GM12878 (cell line): ENCODE measurements at regions not wholly inside any gene's neighbourhood (a gene's known extent, or its start where the extent isn't known, plus 50 kb on each side); places are given as distances from the start of the nearest gene placed in this dataset.

Experiments
- ATAC-seq: fragments of 200-7000 bp; cut with Tn5 transposase; 3 replicates; pipeline ENCODE4 v1.9.1; 2020; ENCODE audit warnings: mild to moderate bottlenecking, moderate library complexity
- BruUV-seq: library from RNA; stranded (reverse); fragments of 400-500 nt; replicated peaks from 2 replicates; lab custom pipeline; 2021; lab: Mats Ljungman, UMichigan
- CTCF ChIA-PET: fragments of 300-600 bp; sonication (Branson Sonifier 250); formaldehyde crosslinking; extraction: SDS; loops from one replicate; lab custom pipeline; 2021; ENCODE audit warnings: inconsistent platforms; lab: Yijun Ruan, JAX
- POLR2A ChIA-PET: fragments of 350-600 bp; formaldehyde crosslinking; extraction: SDS; loops from one replicate; lab custom pipeline; 2021; ENCODE audit warnings: inconsistent platforms; lab: Charles Lee
- RAD21 ChIA-PET: fragments of 300-600 bp; sonication (Branson Sonifier 250); formaldehyde crosslinking; loops from one replicate; lab custom pipeline; 2023; ENCODE audit warnings: antibody characterized with exemption; ENCODE audit not compliant: unreplicated experiment; lab: Charles Lee
- SMC1A ChIA-PET: fragments of 300-600 bp; sonication (Branson Sonifier 250); formaldehyde crosslinking; loops from one replicate; lab custom pipeline; 2023; ENCODE audit not compliant: unreplicated experiment, uncharacterized antibody; lab: Charles Lee
- DNase-seq: peaks from one replicate; pipeline ENCODE4 v3.0.0-alpha.2; 2011; ENCODE audit warnings: low read depth, low spot score
- FAIRE-seq: peaks from 3 replicates; lab custom pipeline; 2011; peaks lifted over from hg19 to GRCh38; lab: Jason Lieb, UNC
- H2AFZ ChIP-seq: 2 replicates; pipeline ENCODE4 v1.6.0; 2011; ENCODE audit warnings: low read depth, low read length, control low read depth; ENCODE audit not compliant: control insufficient read depth
- H3K27ac ChIP-seq: 2 replicates; pipeline ENCODE4 v1.5.1; 2011; ENCODE audit warnings: control low read depth; ENCODE audit not compliant: control insufficient read depth, insufficient read depth
- H3K27me3 ChIP-seq, 2 experiments: replicated peaks in 1 of 2; 2 replicates each; pipeline versions ENCODE4 v1.6.0 to v1.6.1; 2011; ENCODE audit warnings: low read length in 1 of 2; ENCODE audit not compliant: control insufficient read depth in 2 of 2, insufficient read depth in 2 of 2
- H3K36me3 ChIP-seq, 2 experiments: 2 replicates each; pipeline ENCODE4 v1.5.1; 2011; ENCODE audit warnings: low read length in 1 of 2; ENCODE audit not compliant: control insufficient read depth in 2 of 2, insufficient read depth in 2 of 2
- H3K4me1 ChIP-seq: 2 replicates; pipeline ENCODE4 v1.6.1; 2011; ENCODE audit warnings: mild to moderate bottlenecking, low read length, moderate library complexity, mixed read lengths; ENCODE audit not compliant: control insufficient read depth, insufficient read depth
- H3K4me2 ChIP-seq: 2 replicates; pipeline ENCODE4 v1.6.0; 2011; ENCODE audit warnings: control low read depth; ENCODE audit not compliant: control insufficient read depth, insufficient read depth
- H3K4me3 ChIP-seq: fragments of 200-600 bp; sonication (generic); 2 replicates; pipeline ENCODE4 v1.5.1; 2016
- H3K79me2 ChIP-seq: 2 replicates; pipeline ENCODE4 v1.6.0; 2011; ENCODE audit warnings: low read length; ENCODE audit not compliant: control insufficient read depth, insufficient read depth
- H3K9ac ChIP-seq: 2 replicates; pipeline ENCODE4 v1.8.0; 2011; ENCODE audit warnings: low read length, control low read depth, mixed read lengths; ENCODE audit not compliant: control insufficient read depth, insufficient read depth
- H3K9me3 ChIP-seq: replicated peaks from 3 replicates; pipeline ENCODE4 v1.5.1; 2011; ENCODE audit warnings: mild to moderate bottlenecking, low read length; ENCODE audit not compliant: control insufficient read depth, insufficient read depth
- H4K20me1 ChIP-seq: 2 replicates; pipeline ENCODE4 v1.6.0; 2011; ENCODE audit not compliant: control insufficient read depth, insufficient read depth
- ATF3 ChIP-seq: IDR thresholded peaks from 2 replicates; pipeline ENCODE4 v1.6.1; 2011; ENCODE audit warnings: low read depth, mild to moderate bottlenecking, low read length, moderate library complexity, borderline replicate concordance; ENCODE audit errors: extremely low read depth
- BCLAF1 ChIP-seq: fragments of 450-650 bp; IDR thresholded peaks from 2 replicates; pipeline ENCODE4 v1.6.1; 2017; ENCODE audit warnings: antibody characterized with exemption, mild to moderate bottlenecking, moderate library complexity
- CREM ChIP-seq: IDR thresholded peaks from 2 replicates; pipeline ENCODE4 v1.6.1; 2014; ENCODE audit warnings: antibody characterized with exemption, low read depth
- ETV6 ChIP-seq, 2 experiments: fragments of 450-650 bp in 1 of 2; IDR thresholded peaks in 1 of 2; conservative IDR thresholded peaks in 1 of 2; 2 replicates each; pipeline ENCODE4 v1.6.1; 2014; ENCODE audit warnings: antibody characterized with exemption in 1 of 2, borderline replicate concordance in 1 of 2, low read depth in 1 of 2, mild to moderate bottlenecking in 1 of 2, moderate library complexity in 1 of 2
- HSF1 ChIP-seq: fragments of 150-350 bp; IDR thresholded peaks from 2 replicates; pipeline ENCODE4 v1.6.1; 2014; ENCODE audit warnings: mild to moderate bottlenecking, low read depth, low read length
- KAT2A ChIP-seq: conservative IDR thresholded peaks from 2 replicates; pipeline ENCODE4 v1.6.1; 2011; ENCODE audit warnings: low read depth, low read length; ENCODE audit not compliant: control insufficient read depth
- MAX ChIP-seq: IDR thresholded peaks from 2 replicates; pipeline ENCODE4 v1.6.1; 2012; ENCODE audit warnings: low read depth, low read length, improper control_type of control experiment
- NR2C1 ChIP-seq: fragments of 450-650 bp; IDR thresholded peaks from 2 replicates; pipeline ENCODE4 v1.6.1; 2017; ENCODE audit warnings: antibody characterized with exemption, mild to moderate bottlenecking, moderate library complexity
- POLR2AphosphoS2 ChIP-seq: IDR thresholded peaks from 2 replicates; pipeline ENCODE4 v1.6.1; 2011; ENCODE audit warnings: low read depth, mild to moderate bottlenecking, low read length, improper control_type of control experiment, moderate library complexity
- RELB ChIP-seq: fragments of 450-650 bp; IDR thresholded peaks from 2 replicates; pipeline ENCODE4 v1.6.1; 2017; ENCODE audit warnings: low read depth, mild to moderate bottlenecking, moderate library complexity
- SMAD1 ChIP-seq: fragments of 450-650 bp; IDR thresholded peaks from 2 replicates; pipeline ENCODE4 v1.6.1; 2018; ENCODE audit warnings: mild to moderate bottlenecking, low read depth; ENCODE audit not compliant: partially characterized antibody
- SREBF2 ChIP-seq: IDR thresholded peaks from 2 replicates; pipeline ENCODE4 v1.6.1; 2012; ENCODE audit warnings: mild to moderate bottlenecking, low read length
- SRF ChIP-seq, 2 experiments: IDR thresholded peaks; 2 replicates each; pipeline ENCODE4 v1.6.1; 2011; ENCODE audit warnings: low read depth in 2 of 2, low read length in 2 of 2, mild to moderate bottlenecking in 1 of 2, moderate library complexity in 1 of 2
- ZBTB4 ChIP-seq: fragments of 450-650 bp; formaldehyde crosslinking; IDR thresholded peaks from 2 replicates; pipeline ENCODE4 v1.4.0; 2022; ENCODE audit warnings: mild to moderate bottlenecking, moderate library complexity
- ZSCAN29 ChIP-seq: fragments of 450-650 bp; IDR thresholded peaks from 2 replicates; pipeline ENCODE4 v1.6.1; 2017; ENCODE audit warnings: mild to moderate bottlenecking, moderate library complexity
- WGBS: methylation state at CpG from one replicate; pipeline ENCODE4 v1.1.6; 2016; ENCODE audit warnings: low lambda C conversion rate; ENCODE audit not compliant: insufficient replicate concordance, insufficient coverage; ENCODE audit errors: missing lambda C conversion rate; 5-methylcytosine and 5-hydroxymethylcytosine counted together
- in situ Hi-C: fragments of 300-500 bp; cut with MboI; formaldehyde crosslinking; loops from 9 replicates; pipeline ENCODE4 v1.14.3; 2018; ENCODE audit warnings: mixed read lengths
- intact Hi-C: fragments of 100-400 bp; cut with micrococcal nuclease; formaldehyde crosslinking; loops from one replicate; pipeline ENCODE4 v1.14.2; 2022; ENCODE audit not compliant: unreplicated experiment

- Histone ChIP-seq H3K4me2 (no peak overlapping the region), H3K27me3 (no peaks in the 10 kb centered on the region), H2AFZ (no peak overlapping the region), H3K4me3 (no peak overlapping the region), H3K4me1 (no peaks in the 10 kb centered on the region), H3K27ac (no peak overlapping the region), H3K79me2 (no peaks in the 10 kb centered on the region), H3K9me3 (no peaks in the 10 kb centered on the region), H3K9ac (no peak overlapping the region), H4K20me1 (no peaks in the 10 kb centered on the region), H3K36me3 (no peaks in the 10 kb centered on the region)
- 7% methylated on average over 3 of the region's 3 CpGs for WGBS
- CTCF ChIA-PET = no interaction called here
- no peak for FAIRE-seq
- ATAC-seq = no peak
- intact Hi-C loops (no loop called here), in situ Hi-C loops (no loop called here)
- no TSS peak for BruUV-seq
- RAD21 ChIA-PET = no interaction called here
- POLR2A ChIA-PET = no interaction called here
- SMC1A ChIA-PET = no interaction called here
- DNase-seq = no peak
- no peak for TF ChIP-seq SRF (IDR thresholded peaks at IDR 0.05; ENCODE audit: low read depth in 2 of 2, low read length in 2 of 2)
- TF ChIP-seq MAX = no peak
- no peak for TF ChIP-seq HSF1
- TF ChIP-seq RELB = no peak
- TF ChIP-seq SMAD1 = no peak
- TF ChIP-seq POLR2AphosphoS2 = no peak
- no peak for TF ChIP-seq ETV6 (conservative IDR thresholded peaks at IDR 0.05 in 1 of 2, IDR thresholded peaks at IDR 0.05 in 1 of 2; ENCODE audit: borderline replicate concordance in 1 of 2, low read depth in 1 of 2)
- no peak for TF ChIP-seq CREM
- TF ChIP-seq KAT2A = no peak
- TF ChIP-seq ZBTB4 (CRISPR knock-in tag) = no peak
- TF ChIP-seq SREBF2 = no peak
- TF ChIP-seq BCLAF1 = no peak
- no peak for TF ChIP-seq ATF3
- no peak for TF ChIP-seq ZSCAN29
- no peak for TF ChIP-seq NR2C1
Measured at GRCh38 chr3:145448436-145448835, 712.5 kb downstream of the PLOD2 start.
